Activated CD8-positive, alpha-beta memory T cell treated with anti-CD3 and anti-CD28 coated beads, Interleukin-2, amount 50 U/mL, for 48 hours (primary cell): ENCODE measurements at regions not wholly inside any gene's neighbourhood (a gene's known extent, or its start where the extent isn't known, plus 50 kb on each side); places are given as distances from the start of the nearest gene placed in this dataset.

Experiments used
- DNase-seq: peaks from one replicate; pipeline ENCODE4 v3.0.0-alpha.2; 2020

- no peak for DNase-seq
Observed at GRCh38 chr12:59839514-59839913, 243.7 kb downstream of the SLC16A7 start.

- DNase-seq: no peak
Observed at GRCh38 chr12:59843260-59843843, 247.5 kb downstream of the SLC16A7 start.

- no peak for DNase-seq
Observed at GRCh38 chr12:59844750-59845149, 248.9 kb downstream of the SLC16A7 start.

GRCh38 chr12:59845293-59845692 is 249.5 kb downstream of the SLC16A7 start:
- DNase-seq: no peak

GRCh38 chr12:59847127-59847526 is 251.3 kb downstream of the SLC16A7 start:
- DNase-seq: no peak

- no peak for DNase-seq
Observed at GRCh38 chr12:59850268-59850667, 254.4 kb downstream of the SLC16A7 start.

- no peak for DNase-seq
Observed at GRCh38 chr12:59858508-59859170, 262.8 kb downstream of the SLC16A7 start.

GRCh38 chr12:59859171-59859510 is 263.3 kb downstream of the SLC16A7 start:
- no peak for DNase-seq

GRCh38 chr12:59861635-59862034 is 265.8 kb downstream of the SLC16A7 start:
- no peak for DNase-seq

- no peak for DNase-seq
Observed at GRCh38 chr12:59867055-59867454, 271.2 kb downstream of the SLC16A7 start.

- no peak for DNase-seq
Observed at GRCh38 chr12:59867689-59868088, 271.9 kb downstream of the SLC16A7 start.

- no peak for DNase-seq
Observed at GRCh38 chr12:59871779-59872178, 275.9 kb downstream of the SLC16A7 start.

GRCh38 chr12:59873136-59873535 is 277.3 kb downstream of the SLC16A7 start:
- no peak for DNase-seq

GRCh38 chr12:59874781-59875180 is 279.0 kb downstream of the SLC16A7 start:
- DNase-seq: no peak

- no peak for DNase-seq
Observed at GRCh38 chr12:59886131-59886733, 290.4 kb downstream of the SLC16A7 start.

- no peak for DNase-seq
Observed at GRCh38 chr12:59887178-59887577, 291.3 kb downstream of the SLC16A7 start.

- no peak for DNase-seq
Observed at GRCh38 chr12:59890896-59891579, 295.2 kb downstream of the SLC16A7 start.

- no peak for DNase-seq
Observed at GRCh38 chr12:59895166-59895775, 299.4 kb downstream of the SLC16A7 start.

- no peak for DNase-seq
Observed at GRCh38 chr12:59904874-59905521, 309.2 kb downstream of the SLC16A7 start.

GRCh38 chr12:59911516-59911915 is 315.7 kb downstream of the SLC16A7 start:
- DNase-seq: no peak

GRCh38 chr12:59916988-59917387 is 321.2 kb downstream of the SLC16A7 start:
- no peak for DNase-seq

GRCh38 chr12:59927032-59927431 is 331.2 kb downstream of the SLC16A7 start:
- DNase-seq: no peak

GRCh38 chr12:59928416-59928815 is 332.6 kb downstream of the SLC16A7 start:
- DNase-seq: no peak
